KG1 (cell line): ENCODE measurements at regions not wholly inside any gene's neighbourhood (a gene's known extent, or its start where the extent isn't known, plus 50 kb on each side); places are given as distances from the start of the nearest gene placed in this dataset.

Experiments
- DNase-seq: peaks from one replicate; lab custom pipeline; 2025; lab: John Stamatoyannopoulos, UW

- DNase-seq: no peak
Measured at GRCh38 chr22:27450448-27450847, 351.1 kb downstream of the MN1 start.

GRCh38 chr22:27452245-27452644, 349.3 kb downstream of the MN1 start:
- DNase-seq: no peak

DNA sequence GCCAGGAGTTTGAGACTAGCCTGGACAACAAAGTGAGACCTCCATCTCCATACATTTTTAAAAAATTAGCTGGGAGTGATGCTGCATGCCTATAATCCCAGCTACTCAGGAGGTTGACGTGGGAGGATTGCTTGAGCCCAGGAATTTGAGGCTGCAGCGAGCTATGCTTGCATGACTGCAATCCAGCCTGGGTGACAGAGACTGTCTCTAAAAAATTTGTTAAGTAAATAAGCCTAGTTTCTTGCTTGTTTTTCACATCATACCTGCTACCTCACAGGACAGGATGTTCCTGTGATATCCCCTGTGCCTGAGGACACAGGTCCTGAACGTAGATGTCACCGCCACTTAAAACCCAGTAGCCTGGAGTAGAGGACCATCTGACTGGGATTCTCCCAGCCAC, 348.6 kb downstream of the MN1 start:
- DNase-seq: no peak

- no peak for DNase-seq
Measured at GRCh38 chr22:27453725-27454124, 347.8 kb downstream of the MN1 start.

DNA sequence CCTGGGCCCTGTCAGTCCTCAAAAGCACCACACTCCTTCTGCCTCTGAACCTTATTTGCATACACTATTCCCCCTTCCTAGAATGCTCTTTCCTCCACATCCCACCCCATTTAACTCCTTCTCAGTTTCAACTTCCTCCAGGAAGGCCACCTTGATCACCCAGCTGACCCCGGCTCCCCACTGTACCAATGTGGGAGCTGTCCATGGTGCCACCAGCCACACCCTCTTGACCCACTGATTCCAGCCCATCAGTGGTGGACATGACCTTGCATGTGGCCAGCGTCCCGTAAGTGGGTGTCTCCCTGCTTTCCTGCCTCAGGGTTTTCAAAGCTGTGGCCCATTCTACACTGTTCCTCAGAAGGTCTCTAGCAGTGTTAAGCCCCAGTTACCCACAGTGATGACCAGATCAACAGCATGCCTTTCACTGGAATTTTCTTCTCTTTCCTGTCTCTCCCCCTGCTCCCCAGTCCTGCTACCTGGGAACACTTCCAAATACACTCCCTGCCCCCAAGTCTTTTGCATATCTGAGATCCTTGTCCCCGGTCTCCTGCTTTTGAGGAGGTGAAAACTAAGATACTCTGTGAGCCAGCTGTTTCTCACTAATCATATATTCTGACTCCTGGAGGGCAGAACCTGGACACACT, 346.6 kb downstream of the MN1 start:
- no peak for DNase-seq

GRCh38 chr22:27455526-27455925, 346.0 kb downstream of the MN1 start:
- DNase-seq: no peak

DNA sequence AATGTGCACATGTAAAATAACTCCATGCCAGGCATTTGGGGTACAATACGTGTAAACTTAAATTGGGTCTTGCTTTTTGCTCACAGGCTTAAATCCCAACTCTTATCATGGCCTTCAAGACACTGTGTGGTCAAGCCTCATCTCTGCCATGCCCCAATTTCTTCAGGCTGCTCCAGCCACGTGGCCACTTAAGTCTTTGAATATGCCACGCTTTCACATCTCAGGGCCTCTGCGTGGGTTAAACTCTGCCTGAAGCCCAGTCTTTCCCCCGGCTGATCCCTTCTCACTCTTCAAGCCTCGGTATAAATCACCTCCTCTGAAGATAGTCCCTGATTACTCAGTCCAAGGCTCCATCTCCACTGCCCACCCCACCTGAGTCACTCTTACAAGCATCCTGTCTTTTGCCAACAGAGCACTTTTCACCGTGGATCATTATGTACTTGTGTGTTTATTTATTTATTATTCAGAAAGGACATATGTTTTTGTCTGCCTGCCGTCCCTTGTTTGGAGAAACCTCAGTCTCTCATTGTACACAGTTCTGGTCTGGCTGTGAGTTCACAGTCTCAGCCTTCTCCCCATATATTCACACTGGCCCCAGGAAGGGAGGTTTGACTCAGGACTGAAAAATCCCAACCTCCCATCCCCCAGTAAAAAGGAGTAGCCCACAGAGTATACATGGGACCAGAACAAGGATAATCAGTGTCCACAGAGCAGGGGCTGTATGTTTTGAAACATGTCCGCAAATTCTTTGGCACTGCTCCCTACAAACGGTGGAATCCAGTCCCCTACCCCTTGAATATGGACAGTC, 344.7 kb downstream of the MN1 start:
- no peak for DNase-seq

GRCh38 chr22:27459999-27460398, 341.6 kb downstream of the MN1 start:
- DNase-seq: no peak

DNA sequence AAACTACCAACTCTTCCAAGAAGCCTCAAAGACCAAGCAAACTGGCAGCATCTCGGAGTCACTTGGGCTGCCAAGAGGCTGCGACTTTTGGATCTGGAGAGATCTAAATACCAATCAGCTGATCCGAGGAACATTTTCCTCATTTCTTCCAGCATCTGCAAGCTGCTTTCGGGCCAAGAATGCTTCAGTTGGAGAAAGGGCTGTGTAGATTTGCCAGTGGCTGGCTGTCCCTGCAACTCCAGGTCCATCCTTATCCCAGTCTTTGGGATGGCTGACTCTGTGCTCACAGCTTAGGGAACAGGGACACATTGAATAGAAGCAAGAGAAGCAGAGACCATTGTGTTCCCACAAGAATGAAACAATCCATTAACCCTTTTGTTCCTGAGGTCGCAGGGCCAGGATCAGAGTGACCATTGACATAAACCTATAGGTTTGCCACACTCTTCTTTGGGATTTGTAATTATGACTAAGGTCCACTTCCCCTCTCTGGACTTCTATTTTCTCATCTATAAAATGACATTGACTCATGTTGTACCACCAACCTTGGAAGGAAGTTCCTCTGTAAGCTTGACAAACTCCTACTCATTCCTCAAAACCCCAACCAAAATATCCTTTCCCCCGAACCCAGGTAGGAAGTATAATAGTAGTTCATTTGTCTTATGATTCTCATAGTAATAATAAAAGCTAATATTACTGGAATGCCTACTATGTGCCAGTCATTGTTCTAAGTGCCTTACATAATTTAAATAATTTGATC, 340.8 kb downstream of the MN1 start:
- no peak for DNase-seq

- no peak for DNase-seq
Measured at GRCh38 chr22:27461470-27461869, 340.1 kb downstream of the MN1 start.

DNA sequence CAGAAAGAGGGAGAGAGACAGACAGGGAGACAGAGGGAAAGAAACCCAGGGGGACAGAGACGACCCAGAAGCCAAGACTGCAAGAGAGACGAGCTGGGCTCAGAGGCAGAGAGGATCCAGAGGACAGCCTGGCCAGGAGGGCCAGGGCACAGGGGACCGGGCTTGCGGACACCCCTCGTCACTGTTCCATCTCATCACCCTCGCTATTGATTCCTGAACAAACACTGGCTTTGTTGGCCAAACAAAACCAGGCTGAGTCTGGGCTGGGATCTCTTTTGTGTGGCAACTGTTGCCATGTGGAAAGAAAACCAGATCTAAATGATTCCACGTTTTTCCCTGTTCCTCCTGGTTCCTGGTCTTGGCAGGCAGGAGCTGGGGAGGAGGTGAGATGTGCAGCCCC, 339.4 kb downstream of the MN1 start:
- no peak for DNase-seq

DNA sequence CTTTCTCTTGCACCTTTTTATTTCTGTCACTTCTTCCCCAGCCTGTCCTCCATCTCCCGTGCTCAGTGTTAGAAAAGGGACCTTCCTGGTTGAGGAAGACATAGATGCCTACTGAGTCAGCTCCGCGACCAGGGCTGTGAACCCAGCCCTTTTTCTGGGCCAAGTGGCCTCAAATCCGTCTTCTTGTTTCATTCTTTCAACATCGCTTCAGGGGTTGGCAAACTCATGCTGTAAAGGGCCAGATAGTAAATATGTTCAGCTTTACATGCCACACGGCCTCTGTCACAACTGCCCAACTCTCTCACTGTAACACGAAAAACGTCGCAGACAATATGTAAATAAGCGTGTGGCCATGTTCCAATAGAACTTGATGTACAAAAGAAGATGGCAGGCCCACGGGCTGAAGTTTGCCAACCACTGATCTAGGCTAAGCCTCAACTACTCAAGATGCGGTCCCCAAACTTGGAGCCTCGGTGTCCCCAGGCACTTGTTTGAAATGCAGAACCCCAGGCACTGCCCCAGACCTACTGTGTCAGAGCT, 338.4 kb downstream of the MN1 start:
- no peak for DNase-seq

- no peak for DNase-seq
Measured at GRCh38 chr22:27466229-27466628, 335.3 kb downstream of the MN1 start.

DNA sequence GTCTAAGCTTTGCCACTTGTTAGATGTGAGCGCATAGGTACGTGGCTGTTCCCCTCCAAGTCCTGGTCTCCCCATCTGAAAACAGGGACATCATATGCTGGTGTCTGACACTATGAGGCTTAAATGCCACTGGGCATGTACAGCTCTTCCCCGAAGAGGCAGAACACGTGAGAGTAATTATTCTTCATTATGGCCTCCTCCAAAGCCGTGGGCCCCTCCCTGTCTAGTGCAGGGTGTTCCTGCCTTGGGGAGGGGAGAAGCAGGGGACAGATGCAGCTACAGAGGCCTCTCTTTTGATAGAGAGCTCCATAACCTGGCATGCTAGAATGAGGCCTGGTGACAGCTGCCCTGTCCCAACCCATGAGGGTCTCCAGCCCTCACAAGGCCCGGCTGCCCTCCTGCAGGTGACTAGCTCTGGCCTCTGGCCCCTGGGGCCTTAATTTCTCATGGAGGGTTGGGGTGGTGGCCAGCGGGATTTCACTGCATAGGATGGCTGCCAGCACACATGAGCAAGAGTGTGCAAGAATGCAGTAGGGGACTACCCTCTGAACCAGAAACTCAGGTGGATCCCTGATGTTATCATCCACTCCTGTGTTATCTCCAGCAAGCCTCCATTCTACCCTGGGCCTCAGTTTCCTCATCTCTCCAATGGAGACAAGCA, 334.6 kb downstream of the MN1 start:
- DNase-seq: no peak

DNA sequence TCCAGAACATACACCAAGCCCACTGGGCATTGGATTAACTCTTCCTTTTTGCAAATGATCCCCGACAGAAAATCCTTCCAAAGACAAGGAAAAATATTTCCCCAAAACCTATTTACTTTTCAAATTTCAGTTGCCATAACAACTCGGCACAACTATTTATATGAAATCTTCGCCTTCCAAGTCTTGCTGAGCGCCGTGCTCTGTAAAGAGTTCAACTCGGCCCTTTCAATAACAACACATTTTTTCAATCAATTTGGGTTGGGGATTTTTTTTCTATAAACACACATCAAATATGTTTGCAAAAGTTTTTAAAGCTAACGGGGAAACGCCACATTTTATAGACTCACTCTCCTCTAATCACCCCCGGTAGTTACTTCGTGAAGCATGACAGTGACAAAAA, 333.8 kb downstream of the MN1 start:
- DNase-seq: no peak

DNA sequence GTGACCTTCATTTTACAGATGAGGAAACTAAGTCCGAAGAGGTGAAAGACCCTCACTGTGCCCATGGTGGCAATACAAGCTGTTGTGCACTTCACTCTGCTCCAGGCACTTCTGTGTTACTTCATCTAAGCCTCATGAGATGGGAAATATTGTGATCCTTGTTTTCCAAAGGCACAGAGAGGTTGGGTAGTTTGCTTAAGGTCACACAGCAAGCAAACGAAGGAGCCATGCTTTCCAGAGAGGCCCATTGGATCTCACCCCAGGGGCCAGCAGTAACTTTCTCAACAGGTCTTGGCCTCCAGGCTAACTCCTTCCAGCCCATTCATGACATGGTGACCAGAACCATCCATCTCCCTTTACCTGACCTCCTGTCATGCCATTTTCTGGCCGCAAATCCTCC, 332.8 kb downstream of the MN1 start:
- DNase-seq: no peak

GRCh38 chr22:27470169-27470772, 331.3 kb downstream of the MN1 start:
- no peak for DNase-seq

DNA sequence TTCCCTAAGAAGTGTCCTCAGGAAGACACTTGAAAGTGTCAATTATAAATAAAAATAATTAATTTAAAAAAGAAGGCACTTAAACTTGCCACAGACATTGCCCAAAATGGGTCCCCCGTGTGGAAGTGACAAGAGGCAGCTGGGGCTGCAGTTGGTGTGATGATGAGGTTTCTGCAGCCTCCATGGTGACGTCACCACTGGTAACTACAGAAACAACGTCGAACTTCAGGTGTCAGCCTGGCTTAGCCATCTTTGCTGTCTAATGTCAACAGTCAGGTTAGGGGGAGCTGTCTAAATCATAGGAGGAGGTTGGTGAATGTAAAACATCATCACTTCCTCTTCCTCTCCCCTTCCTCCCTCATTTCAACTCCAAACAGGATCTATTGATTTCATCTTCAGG, 328.6 kb downstream of the MN1 start:
- no peak for DNase-seq

DNA sequence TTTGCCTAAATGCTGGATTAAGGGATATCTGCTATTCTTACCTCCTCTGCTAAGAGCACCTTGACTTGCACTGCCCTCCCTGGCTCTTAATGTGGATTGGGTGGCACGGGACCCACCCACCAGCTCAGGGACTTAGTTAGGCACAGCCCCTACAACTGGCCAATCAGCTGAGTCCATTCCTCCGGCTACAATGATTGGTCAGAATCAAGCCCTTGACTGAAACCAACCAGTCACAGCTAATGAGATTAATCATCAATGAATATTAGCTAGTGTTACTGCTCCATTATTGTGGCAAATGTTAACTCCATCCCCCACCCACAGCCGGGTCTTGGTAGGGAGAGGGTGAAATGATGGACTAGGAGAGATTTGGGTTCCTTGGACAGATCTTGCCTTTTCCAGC, 328.0 kb downstream of the MN1 start:
- no peak for DNase-seq

DNA sequence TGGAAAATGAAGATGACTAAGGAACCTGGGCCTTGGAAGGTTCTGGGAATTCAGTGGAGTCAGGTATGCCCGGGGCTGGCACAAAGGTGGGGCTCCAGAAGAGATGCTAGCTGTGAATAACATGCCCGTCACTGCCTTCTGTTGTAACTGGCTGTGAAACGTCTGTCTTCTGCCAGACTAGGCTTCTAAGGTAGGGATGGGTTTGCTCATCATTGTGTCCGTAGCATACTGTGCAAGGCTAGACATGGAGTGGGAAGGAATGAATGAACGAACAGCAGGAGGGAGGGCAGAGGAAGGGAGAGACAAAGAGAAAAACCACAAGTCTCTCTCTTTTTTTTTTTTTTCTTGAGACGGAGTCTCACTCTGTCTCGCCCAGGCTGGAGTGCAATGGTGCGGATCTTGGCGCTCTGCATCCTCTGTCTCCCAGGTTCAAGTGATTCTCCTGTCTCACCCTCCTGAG, 327.4 kb downstream of the MN1 start:
- DNase-seq: no peak

- DNase-seq: no peak
Measured at GRCh38 chr22:27474711-27475547, 326.6 kb downstream of the MN1 start.
